Body of pancreas (tissue), 4 donors: ENCODE measurements at regions not wholly inside any gene's neighbourhood (a gene's known extent, or its start where the extent isn't known, plus 50 kb on each side); places are given as distances from the start of the nearest gene placed in this dataset.

ENCODE experiments used
- ATAC-seq: fragments of 150-250 bp; one replicate; pipeline ENCODE4 v1.9.1; 2016
- DNase-seq, 4 donors: peaks; one replicate each; pipeline ENCODE4 v3.0.0-alpha.2; 2019
- H3K27ac ChIP-seq, 4 donors: fragments of 200-600 bp; sonication (generic); 1 replicate in 3 of 4; 2 replicates in 1 of 4; pipeline versions ENCODE4 v1.5.1 to v1.6.1; 2016 to 2019; ENCODE audit warnings: mild to moderate bottlenecking in 1 of 4, mixed read lengths in 1 of 4, moderate library complexity in 1 of 4
- H3K27me3 ChIP-seq, 2 donors: fragments of 200-600 bp; sonication (generic); one replicate each; pipeline ENCODE4 v1.6.0; 2016; ENCODE audit warnings: mild to moderate bottlenecking in 1 of 2
- H3K36me3 ChIP-seq, 2 donors: fragments of 200-600 bp; sonication (generic); replicated peaks in 1 of 2; 2 replicates each; pipeline ENCODE4 v1.5.1; 2016; ENCODE audit warnings: low read depth in 2 of 2; ENCODE audit not compliant: insufficient read depth in 1 of 2
- H3K4me1 ChIP-seq: fragments of 200-600 bp; sonication (generic); one replicate; pipeline ENCODE4 v1.6.0; 2016
- H3K4me3 ChIP-seq, 2 donors: fragments of 200-600 bp; sonication (generic); 1 replicate in 1 of 2; 2 replicates in 1 of 2; pipeline ENCODE4 v1.5.1; 2016 to 2019
- H3K9me3 ChIP-seq, 3 donors: fragments of 200-600 bp; sonication (generic); 1 replicate in 2 of 3; 2 replicates in 1 of 3; pipeline ENCODE4 v1.5.1; 2016
- POLR2A ChIP-seq, 3 donors: fragments of 450-650 bp; IDR thresholded peaks; one replicate each; pipeline ENCODE4 v1.6.1; 2016; ENCODE audit warnings: antibody characterized with exemption in 3 of 3, mild to moderate bottlenecking in 2 of 3
- WGBS, 2 donors: methylation state at CpG; one replicate each; pipeline ENCODE4 v1.1.5; 2017; 5-methylcytosine and 5-hydroxymethylcytosine counted together
- intact Hi-C: fragments of 100-400 bp; cut with DNase I; formaldehyde crosslinking; loops from one replicate; pipeline ENCODE4 v1.15.1; 2023
- TF ChIP-seq, protein P1 (sequence below), 7 experiments: fragments of 450-650 bp in 4 of 7; fragments of 200-600 bp in 3 of 7; sonication (generic) in 3 of 7; IDR thresholded peaks; one replicate each; pipeline ENCODE4 v1.5.1; 2016 to 2019; ENCODE audit warnings: antibody characterized with exemption in 7 of 7

DNA sequence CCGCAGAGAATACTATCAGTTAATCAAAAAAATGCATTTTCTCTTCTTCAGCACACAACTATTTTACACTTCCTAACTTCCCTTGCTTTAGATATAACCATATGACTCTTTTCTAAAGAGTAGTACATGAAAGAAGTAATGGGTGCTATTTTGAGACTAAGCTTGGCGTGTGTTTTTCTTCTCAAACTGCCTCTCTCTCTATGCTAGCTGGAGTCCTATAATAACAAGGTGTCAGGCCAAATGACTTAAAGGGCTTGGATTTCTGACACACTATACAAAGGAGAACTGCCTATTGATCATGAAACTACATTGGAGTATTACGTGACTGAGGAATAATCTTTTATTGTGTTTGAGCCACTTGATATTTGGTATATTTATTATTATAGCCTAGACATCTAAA is 1330.1 kb upstream of the SPRY2 start:
- TF ChIP-seq, protein P1, sequence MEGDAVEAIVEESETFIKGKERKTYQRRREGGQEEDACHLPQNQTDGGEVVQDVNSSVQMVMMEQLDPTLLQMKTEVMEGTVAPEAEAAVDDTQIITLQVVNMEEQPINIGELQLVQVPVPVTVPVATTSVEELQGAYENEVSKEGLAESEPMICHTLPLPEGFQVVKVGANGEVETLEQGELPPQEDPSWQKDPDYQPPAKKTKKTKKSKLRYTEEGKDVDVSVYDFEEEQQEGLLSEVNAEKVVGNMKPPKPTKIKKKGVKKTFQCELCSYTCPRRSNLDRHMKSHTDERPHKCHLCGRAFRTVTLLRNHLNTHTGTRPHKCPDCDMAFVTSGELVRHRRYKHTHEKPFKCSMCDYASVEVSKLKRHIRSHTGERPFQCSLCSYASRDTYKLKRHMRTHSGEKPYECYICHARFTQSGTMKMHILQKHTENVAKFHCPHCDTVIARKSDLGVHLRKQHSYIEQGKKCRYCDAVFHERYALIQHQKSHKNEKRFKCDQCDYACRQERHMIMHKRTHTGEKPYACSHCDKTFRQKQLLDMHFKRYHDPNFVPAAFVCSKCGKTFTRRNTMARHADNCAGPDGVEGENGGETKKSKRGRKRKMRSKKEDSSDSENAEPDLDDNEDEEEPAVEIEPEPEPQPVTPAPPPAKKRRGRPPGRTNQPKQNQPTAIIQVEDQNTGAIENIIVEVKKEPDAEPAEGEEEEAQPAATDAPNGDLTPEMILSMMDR (IDR thresholded peaks at IDR 0.05): no peak
- no peak for TF ChIP-seq POLR2A (IDR thresholded peaks at IDR 0.05)
- H3K27me3 ChIP-seq: no peaks in the 10 kb centered on the region
- no peaks in the 10 kb centered on the region for H3K9me3 ChIP-seq
- no peak for ATAC-seq
- H3K27ac ChIP-seq: no peak overlapping the region
- intact Hi-C loops: no loop called here
- H3K4me1 ChIP-seq: no peaks in the 10 kb centered on the region
- no peaks in the 10 kb centered on the region for H3K36me3 ChIP-seq
- no peak overlapping the region for H3K4me3 ChIP-seq
- no peak for DNase-seq
- 83 to 86% methylated on average over 3 of the region's 3 CpGs for WGBS, 2 donors

DNA sequence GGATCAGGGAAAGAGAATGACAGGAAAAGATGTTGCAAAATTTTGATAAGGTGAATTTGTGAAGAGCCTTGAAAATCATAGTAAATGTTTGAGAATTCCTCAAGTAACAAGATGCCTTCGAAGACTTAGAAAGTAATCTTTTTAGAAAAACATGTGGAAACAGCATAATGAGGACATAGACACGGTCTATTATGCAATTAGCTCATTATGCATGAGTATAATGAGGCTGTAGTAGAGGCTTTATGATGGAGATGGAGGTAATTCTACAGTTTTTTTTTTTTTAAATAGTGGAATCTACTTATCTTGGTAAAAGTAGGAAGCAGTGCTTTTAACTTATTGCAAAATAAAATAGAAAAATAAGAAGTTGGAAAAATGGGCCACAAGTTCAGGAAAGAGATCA is 1329.1 kb upstream of the SPRY2 start:
- no peak for ATAC-seq
- intact Hi-C loops: no loop called here

GRCh38 chr13:81664872-81665271 is 1323.9 kb upstream of the SPRY2 start:
- WGBS, 2 donors: 90 to 92% methylated on average over 2 of the region's 2 CpGs
- no peaks in the 10 kb centered on the region for H3K27me3 ChIP-seq
- H3K27ac ChIP-seq: no peak overlapping the region
- H3K9me3 ChIP-seq: no peaks in the 10 kb centered on the region
- no peaks in the 10 kb centered on the region for H3K36me3 ChIP-seq
- no peaks in the 10 kb centered on the region for H3K4me1 ChIP-seq
- no peak for DNase-seq
- no peak for TF ChIP-seq POLR2A (IDR thresholded peaks at IDR 0.05)
- TF ChIP-seq, protein P1 (IDR thresholded peaks at IDR 0.05): no peak
- intact Hi-C loops: no loop called here
- H3K4me3 ChIP-seq: no peak overlapping the region
- no peak for ATAC-seq

More for the DNA sequence above, 1329.1 kb upstream of the SPRY2 start:
- no peak for DNase-seq
- WGBS, 2 donors: 43 to 64% methylated on average over 2 of the region's 2 CpGs
- Histone ChIP-seq H3K4me3 (no peak overlapping the region), H3K4me1 (no peaks in the 10 kb centered on the region), H3K36me3 (no peaks in the 10 kb centered on the region), H3K9me3 (no peaks in the 10 kb centered on the region), H3K27ac (no peak overlapping the region), H3K27me3 (no peaks in the 10 kb centered on the region)
- TF ChIP-seq, protein P1 (IDR thresholded peaks at IDR 0.05): no peak
- TF ChIP-seq POLR2A (IDR thresholded peaks at IDR 0.05): no peak

- no peak for ATAC-seq
- DNase-seq: no peak
- no peaks in the 10 kb centered on the region for H3K27me3 ChIP-seq
- no peaks in the 10 kb centered on the region for H3K9me3 ChIP-seq
- H3K27ac ChIP-seq: no peak overlapping the region
- H3K4me1 ChIP-seq: no peaks in the 10 kb centered on the region
- 21 to 26% methylated on average over 1 of the region's 1 CpG for WGBS, 2 donors
- H3K36me3 ChIP-seq: no peaks in the 10 kb centered on the region
- H3K4me3 ChIP-seq: no peak overlapping the region
- intact Hi-C loops: no loop called here
- no peak for TF ChIP-seq POLR2A (IDR thresholded peaks at IDR 0.05)
- TF ChIP-seq, protein P1 (IDR thresholded peaks at IDR 0.05): no peak
Measured at GRCh38 chr13:81659984-81660383, 1319.1 kb upstream of the SPRY2 start.

GRCh38 chr13:81658598-81659370 is 1317.9 kb upstream of the SPRY2 start:
- Histone ChIP-seq H3K9me3 (no peaks in the 10 kb centered on the region), H3K27me3 (no peaks in the 10 kb centered on the region), H3K4me3 (no peak overlapping the region), H3K27ac (no peak overlapping the region), H3K36me3 (no peaks in the 10 kb centered on the region), H3K4me1 (no peaks in the 10 kb centered on the region)
- intact Hi-C loops: no loop called here
- no peak for DNase-seq
- 71% methylated on average over 8 of the region's 8 CpGs for WGBS, 2 donors
- no peak for TF ChIP-seq POLR2A (IDR thresholded peaks at IDR 0.05)
- TF ChIP-seq, protein P1 (IDR thresholded peaks at IDR 0.05): no peak
- ATAC-seq: no peak
